ENCODE measurements at regions not wholly inside any gene's neighbourhood (a gene's known extent, or its start where the extent isn't known, plus 50 kb on each side); places are given as distances from the start of the nearest gene placed in this dataset.

- Histone ChIP-seq H3K4me3 (no peak overlapping the region), H3K27me3 (no peaks in the 10 kb centered on the region), H3K9me3 (peaks cover 0 to 4% (median 0%) of the 10 kb centered on the region in 4 donors), H3K36me3 (no peaks in the 10 kb centered on the region), H3K4me1 (no peaks in the 10 kb centered on the region), H3K27ac (no peak overlapping the region)
- DNase-seq: no peak
- TF ChIP-seq EP300 (IDR thresholded peaks at IDR 0.05): no peak
- TF ChIP-seq, protein P1, sequence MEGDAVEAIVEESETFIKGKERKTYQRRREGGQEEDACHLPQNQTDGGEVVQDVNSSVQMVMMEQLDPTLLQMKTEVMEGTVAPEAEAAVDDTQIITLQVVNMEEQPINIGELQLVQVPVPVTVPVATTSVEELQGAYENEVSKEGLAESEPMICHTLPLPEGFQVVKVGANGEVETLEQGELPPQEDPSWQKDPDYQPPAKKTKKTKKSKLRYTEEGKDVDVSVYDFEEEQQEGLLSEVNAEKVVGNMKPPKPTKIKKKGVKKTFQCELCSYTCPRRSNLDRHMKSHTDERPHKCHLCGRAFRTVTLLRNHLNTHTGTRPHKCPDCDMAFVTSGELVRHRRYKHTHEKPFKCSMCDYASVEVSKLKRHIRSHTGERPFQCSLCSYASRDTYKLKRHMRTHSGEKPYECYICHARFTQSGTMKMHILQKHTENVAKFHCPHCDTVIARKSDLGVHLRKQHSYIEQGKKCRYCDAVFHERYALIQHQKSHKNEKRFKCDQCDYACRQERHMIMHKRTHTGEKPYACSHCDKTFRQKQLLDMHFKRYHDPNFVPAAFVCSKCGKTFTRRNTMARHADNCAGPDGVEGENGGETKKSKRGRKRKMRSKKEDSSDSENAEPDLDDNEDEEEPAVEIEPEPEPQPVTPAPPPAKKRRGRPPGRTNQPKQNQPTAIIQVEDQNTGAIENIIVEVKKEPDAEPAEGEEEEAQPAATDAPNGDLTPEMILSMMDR (IDR thresholded peaks at IDR 0.05): no peak
- 83 to 90% methylated on average over 2 of the region's 2 CpGs for WGBS, 2 donors
- no peak for ATAC-seq (ENCODE audit: low FRiP score in 2 of 2)
Observed at GRCh38 chr3:66948041-66948440, 50.1 kb upstream of the KBTBD8 start.

Small RNA genes in the stretch of these regions (small RNA-seq; reads per million reads assigned to genes)
- gene RPL21P41: 0 reads per million in 4 donors
